Adrenal gland (tissue), 5 donors: ENCODE measurements at regions not wholly inside any gene's neighbourhood (a gene's known extent, or its start where the extent isn't known, plus 50 kb on each side); places are given as distances from the start of the nearest gene placed in this dataset.

Source experiments
- POLR2A ChIP-seq, 2 donors: fragments of 450-650 bp; IDR thresholded peaks; one replicate each; pipeline ENCODE4 v1.6.1; 2017; ENCODE audit warnings: antibody characterized with exemption in 2 of 2, mild to moderate bottlenecking in 2 of 2, moderate library complexity in 1 of 2
- TF ChIP-seq, protein P1 (sequence below), 6 experiments: fragments of 450-650 bp in 4 of 6; fragments of 200-600 bp in 2 of 6; sonication (generic) in 1 of 6; IDR thresholded peaks; 1 replicate in 5 of 6; 2 replicates in 1 of 6; pipeline versions ENCODE4 v1.5.1 to v1.8.0; 2016 to 2021; ENCODE audit warnings: antibody characterized with exemption in 6 of 6, mild to moderate bottlenecking in 2 of 6, moderate library complexity in 1 of 6
- donor health status: DM: no; HTN: no; CAD: no.

DNA sequence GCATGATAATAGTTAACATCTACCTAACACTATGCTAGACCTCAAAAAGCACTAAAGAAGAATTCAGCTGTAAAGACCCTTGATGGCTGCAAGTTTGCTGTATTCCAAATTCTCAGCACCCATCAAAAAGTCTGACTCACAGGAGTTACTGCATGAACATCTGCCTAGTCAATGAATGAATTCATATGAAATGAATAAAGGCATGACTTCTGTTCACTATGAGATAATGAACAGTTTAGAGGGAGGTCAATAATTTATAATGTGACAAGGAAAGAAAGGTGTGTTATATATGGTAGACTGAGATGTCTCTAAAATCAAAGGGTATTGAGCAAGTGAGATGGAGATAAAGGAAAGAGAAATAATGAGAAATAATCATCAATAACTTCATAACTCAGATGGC, 508.2 kb upstream of the TGFBR2 start:
- TF ChIP-seq, protein P1, sequence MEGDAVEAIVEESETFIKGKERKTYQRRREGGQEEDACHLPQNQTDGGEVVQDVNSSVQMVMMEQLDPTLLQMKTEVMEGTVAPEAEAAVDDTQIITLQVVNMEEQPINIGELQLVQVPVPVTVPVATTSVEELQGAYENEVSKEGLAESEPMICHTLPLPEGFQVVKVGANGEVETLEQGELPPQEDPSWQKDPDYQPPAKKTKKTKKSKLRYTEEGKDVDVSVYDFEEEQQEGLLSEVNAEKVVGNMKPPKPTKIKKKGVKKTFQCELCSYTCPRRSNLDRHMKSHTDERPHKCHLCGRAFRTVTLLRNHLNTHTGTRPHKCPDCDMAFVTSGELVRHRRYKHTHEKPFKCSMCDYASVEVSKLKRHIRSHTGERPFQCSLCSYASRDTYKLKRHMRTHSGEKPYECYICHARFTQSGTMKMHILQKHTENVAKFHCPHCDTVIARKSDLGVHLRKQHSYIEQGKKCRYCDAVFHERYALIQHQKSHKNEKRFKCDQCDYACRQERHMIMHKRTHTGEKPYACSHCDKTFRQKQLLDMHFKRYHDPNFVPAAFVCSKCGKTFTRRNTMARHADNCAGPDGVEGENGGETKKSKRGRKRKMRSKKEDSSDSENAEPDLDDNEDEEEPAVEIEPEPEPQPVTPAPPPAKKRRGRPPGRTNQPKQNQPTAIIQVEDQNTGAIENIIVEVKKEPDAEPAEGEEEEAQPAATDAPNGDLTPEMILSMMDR (IDR thresholded peaks at IDR 0.05) = no peak
- TF ChIP-seq POLR2A (IDR thresholded peaks at IDR 0.05) = no peak
